PC-3 (cell line): ENCODE measurements at regions not wholly inside any gene's neighbourhood (a gene's known extent, or its start where the extent isn't known, plus 50 kb on each side); places are given as distances from the start of the nearest gene placed in this dataset.

Experiments used
- EZH2 ChIP-seq: fragments of 300-600 bp; sonication (generic); IDR thresholded peaks from one replicate; pipeline ENCODE4 v1.6.1; 2017; ENCODE audit warnings: antibody characterized with exemption, mild to moderate bottlenecking, low read length; ENCODE audit not compliant: unreplicated experiment
- TF ChIP-seq, protein P1 (sequence below): fragments of 300-600 bp; sonication (generic); conservative IDR thresholded peaks from 2 replicates; pipeline ENCODE4 v1.5.1; 2017; ENCODE audit warnings: antibody characterized with exemption, low read depth, mild to moderate bottlenecking, low read length

DNA sequence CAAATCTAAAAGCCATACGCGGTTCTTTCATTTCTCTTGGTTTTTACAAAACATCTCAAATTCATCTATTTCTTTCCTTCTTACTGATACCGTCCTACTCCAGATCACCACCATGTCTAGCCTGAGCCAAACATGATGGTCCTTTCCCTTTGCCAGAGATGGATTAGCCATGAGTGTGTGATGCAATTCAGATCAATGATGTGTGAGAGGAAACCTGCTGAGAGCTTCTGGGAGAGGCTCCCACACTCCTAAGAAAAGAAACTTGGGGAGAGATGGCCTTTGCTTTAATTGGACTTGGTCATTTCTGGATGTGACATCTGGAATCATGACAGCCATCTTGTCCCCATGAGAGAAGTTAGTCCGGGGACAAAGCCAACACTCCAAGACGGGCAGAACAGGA, 367.2 kb downstream of the FGFR2 start:
- TF ChIP-seq, protein P1, sequence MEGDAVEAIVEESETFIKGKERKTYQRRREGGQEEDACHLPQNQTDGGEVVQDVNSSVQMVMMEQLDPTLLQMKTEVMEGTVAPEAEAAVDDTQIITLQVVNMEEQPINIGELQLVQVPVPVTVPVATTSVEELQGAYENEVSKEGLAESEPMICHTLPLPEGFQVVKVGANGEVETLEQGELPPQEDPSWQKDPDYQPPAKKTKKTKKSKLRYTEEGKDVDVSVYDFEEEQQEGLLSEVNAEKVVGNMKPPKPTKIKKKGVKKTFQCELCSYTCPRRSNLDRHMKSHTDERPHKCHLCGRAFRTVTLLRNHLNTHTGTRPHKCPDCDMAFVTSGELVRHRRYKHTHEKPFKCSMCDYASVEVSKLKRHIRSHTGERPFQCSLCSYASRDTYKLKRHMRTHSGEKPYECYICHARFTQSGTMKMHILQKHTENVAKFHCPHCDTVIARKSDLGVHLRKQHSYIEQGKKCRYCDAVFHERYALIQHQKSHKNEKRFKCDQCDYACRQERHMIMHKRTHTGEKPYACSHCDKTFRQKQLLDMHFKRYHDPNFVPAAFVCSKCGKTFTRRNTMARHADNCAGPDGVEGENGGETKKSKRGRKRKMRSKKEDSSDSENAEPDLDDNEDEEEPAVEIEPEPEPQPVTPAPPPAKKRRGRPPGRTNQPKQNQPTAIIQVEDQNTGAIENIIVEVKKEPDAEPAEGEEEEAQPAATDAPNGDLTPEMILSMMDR: no peak
- no peak for TF ChIP-seq EZH2
